Loucy (cell line): ENCODE measurements at regions not wholly inside any gene's neighbourhood (a gene's known extent, or its start where the extent isn't known, plus 50 kb on each side); places are given as distances from the start of the nearest gene placed in this dataset.
A peak's percentile ranks its signal among the peaks of the same experiment; 100 is the strongest.

Source experiments
- H2AFZ ChIP-seq: fragments of 200-600 bp; sonication (generic); 2 replicates; pipeline ENCODE4 v1.6.0; 2016; ENCODE audit warnings: antibody characterized with exemption, mild to moderate bottlenecking, low read length, moderate library complexity
- H3F3A ChIP-seq: fragments of 200-600 bp; 2 replicates; pipeline ENCODE4 v1.6.0; 2016; ENCODE audit warnings: antibody characterized with exemption, low read depth, mild to moderate bottlenecking
- H3K27me3 ChIP-seq: fragments of 200-600 bp; sonication (generic); 2 replicates; pipeline ENCODE4 v1.6.1; 2014; ENCODE audit warnings: low read length, mild to moderate bottlenecking; ENCODE audit not compliant: insufficient read depth, poor library complexity, severe bottlenecking
- H3K36me3 ChIP-seq: fragments of 200-600 bp; sonication (generic); 2 replicates; pipeline ENCODE4 v1.6.1; 2016; ENCODE audit warnings: low read length; ENCODE audit not compliant: insufficient read depth
- H3K4me1 ChIP-seq: fragments of 200-600 bp; sonication (generic); 2 replicates; pipeline ENCODE4 v1.5.1; 2014; ENCODE audit warnings: low read length, mild to moderate bottlenecking; ENCODE audit not compliant: insufficient read depth, poor library complexity, severe bottlenecking
- H3K4me2 ChIP-seq: fragments of 200-600 bp; sonication (generic); 2 replicates; pipeline ENCODE4 v1.6.0; 2014; ENCODE audit warnings: antibody characterized with exemption, low read length, low read depth, mild to moderate bottlenecking; ENCODE audit not compliant: poor library complexity, severe bottlenecking
- H3K4me3 ChIP-seq: fragments of 200-600 bp; sonication (generic); 2 replicates; pipeline ENCODE4 v1.5.1; 2014; ENCODE audit warnings: low read length, mild to moderate bottlenecking, mixed read lengths; ENCODE audit not compliant: poor library complexity, severe bottlenecking
- H3K79me2 ChIP-seq: fragments of 200-600 bp; sonication (generic); 2 replicates; pipeline ENCODE4 v1.6.1; 2014; ENCODE audit warnings: low read length; ENCODE audit not compliant: insufficient read depth
- H3K9ac ChIP-seq: fragments of 200-600 bp; sonication (generic); 2 replicates; pipeline ENCODE4 v1.6.0; 2014; ENCODE audit warnings: mild to moderate bottlenecking, low read depth, low read length, moderate library complexity; ENCODE audit not compliant: poor library complexity, severe bottlenecking
- H3K9me2 ChIP-seq: fragments of 200-600 bp; sonication (generic); replicated peaks from 2 replicates; pipeline ENCODE4 v1.6.1; 2016; ENCODE audit warnings: low read depth, low read length, mixed read lengths
- H3K9me3 ChIP-seq: fragments of 200-600 bp; sonication (generic); 2 replicates; pipeline ENCODE4 v1.6.1; 2014; ENCODE audit warnings: mild to moderate bottlenecking, antibody characterized with exemption, low read length, low read depth; ENCODE audit not compliant: insufficient read depth
- H4K20me1 ChIP-seq: fragments of 200-600 bp; sonication (generic); 2 replicates; pipeline ENCODE4 v1.6.0; 2014; ENCODE audit warnings: antibody characterized with exemption, low read length, mild to moderate bottlenecking; ENCODE audit not compliant: insufficient read depth, poor library complexity, severe bottlenecking
- CTCF ChIP-seq: fragments of 200-600 bp; sonication (generic); conservative IDR thresholded peaks from 2 replicates; pipeline ENCODE4 v1.5.1; 2014; ENCODE audit warnings: mild to moderate bottlenecking, antibody characterized with exemption, low read length
- EZH2phosphoT487 ChIP-seq: fragments of 200-600 bp; IDR thresholded peaks from 2 replicates; pipeline ENCODE4 v1.6.1; 2018; ENCODE audit warnings: antibody characterized with exemption, mild to moderate bottlenecking, moderate library complexity, borderline replicate concordance

GRCh38 chr3:22907161-22907780, 295.9 kb upstream of the UBE2E2 start:
- Histone ChIP-seq H3K4me1 (peaks cover 7% of the 10 kb centered on the region), H3K27me3 (no peaks in the 10 kb centered on the region), H3K9me2 (no peaks in the 10 kb centered on the region), H4K20me1 (no peaks in the 10 kb centered on the region), H3K4me2 (no peak overlapping the region), H3K9me3 (no peaks in the 10 kb centered on the region), H3K36me3 (no peaks in the 10 kb centered on the region), H3F3A (no peaks in the 10 kb centered on the region), H3K79me2 (no peaks in the 10 kb centered on the region), H3K9ac (no peak overlapping the region), H3K4me3 (no peak overlapping the region), H2AFZ (no peak overlapping the region)
- TF ChIP-seq EZH2phosphoT487, result no peak
- no peak for TF ChIP-seq CTCF

GRCh38 chr3:22907796-22908195, 295.3 kb upstream of the UBE2E2 start:
- Histone ChIP-seq H3K79me2 (no peaks in the 10 kb centered on the region), H3K36me3 (no peaks in the 10 kb centered on the region), H4K20me1 (no peaks in the 10 kb centered on the region), H3K9me2 (no peaks in the 10 kb centered on the region), H3K9ac (no peak overlapping the region), H3K9me3 (no peaks in the 10 kb centered on the region), H3F3A (no peaks in the 10 kb centered on the region), H3K27me3 (no peaks in the 10 kb centered on the region), H3K4me1 (peaks cover 7% of the 10 kb centered on the region), H3K4me3 (no peak overlapping the region), H2AFZ (no peak overlapping the region), H3K4me2 (no peak overlapping the region)
- no peak for TF ChIP-seq EZH2phosphoT487
- TF ChIP-seq CTCF, result no peak

GRCh38 chr3:22908989-22909507, 294.1 kb upstream of the UBE2E2 start:
- Histone ChIP-seq H3K79me2 (no peaks in the 10 kb centered on the region), H3K9me3 (no peaks in the 10 kb centered on the region), H2AFZ (no peak overlapping the region), H3K9ac (no peak overlapping the region), H3K4me2 (no peak overlapping the region), H3K36me3 (no peaks in the 10 kb centered on the region), H3K27me3 (no peaks in the 10 kb centered on the region), H3K9me2 (no peaks in the 10 kb centered on the region), H3K4me1 (peaks cover 7% of the 10 kb centered on the region), H4K20me1 (no peaks in the 10 kb centered on the region), H3F3A (no peaks in the 10 kb centered on the region), H3K4me3 (no peak overlapping the region)
- TF ChIP-seq EZH2phosphoT487 (no peak), CTCF (peak; percentile 23; the same call in 1 of the 2 replicates)
